Testis (tissue), 2 donors: ENCODE measurements at regions not wholly inside any gene's neighbourhood (a gene's known extent, or its start where the extent isn't known, plus 50 kb on each side); places are given as distances from the start of the nearest gene placed in this dataset.

Source experiments
- POLR2A ChIP-seq: fragments of 450-650 bp; IDR thresholded peaks from one replicate; pipeline ENCODE4 v1.6.1; 2017; ENCODE audit warnings: antibody characterized with exemption, mild to moderate bottlenecking, moderate library complexity
- TF ChIP-seq, protein P1 (sequence below), 3 experiments: fragments of 450-650 bp in 2 of 3; fragments of 200-600 bp in 1 of 3; sonication (generic) in 1 of 3; IDR thresholded peaks; one replicate each; pipeline ENCODE4 v1.5.1; 2016 to 2019; ENCODE audit warnings: antibody characterized with exemption in 3 of 3, mild to moderate bottlenecking in 2 of 3, moderate library complexity in 1 of 3

- TF ChIP-seq, protein P1, sequence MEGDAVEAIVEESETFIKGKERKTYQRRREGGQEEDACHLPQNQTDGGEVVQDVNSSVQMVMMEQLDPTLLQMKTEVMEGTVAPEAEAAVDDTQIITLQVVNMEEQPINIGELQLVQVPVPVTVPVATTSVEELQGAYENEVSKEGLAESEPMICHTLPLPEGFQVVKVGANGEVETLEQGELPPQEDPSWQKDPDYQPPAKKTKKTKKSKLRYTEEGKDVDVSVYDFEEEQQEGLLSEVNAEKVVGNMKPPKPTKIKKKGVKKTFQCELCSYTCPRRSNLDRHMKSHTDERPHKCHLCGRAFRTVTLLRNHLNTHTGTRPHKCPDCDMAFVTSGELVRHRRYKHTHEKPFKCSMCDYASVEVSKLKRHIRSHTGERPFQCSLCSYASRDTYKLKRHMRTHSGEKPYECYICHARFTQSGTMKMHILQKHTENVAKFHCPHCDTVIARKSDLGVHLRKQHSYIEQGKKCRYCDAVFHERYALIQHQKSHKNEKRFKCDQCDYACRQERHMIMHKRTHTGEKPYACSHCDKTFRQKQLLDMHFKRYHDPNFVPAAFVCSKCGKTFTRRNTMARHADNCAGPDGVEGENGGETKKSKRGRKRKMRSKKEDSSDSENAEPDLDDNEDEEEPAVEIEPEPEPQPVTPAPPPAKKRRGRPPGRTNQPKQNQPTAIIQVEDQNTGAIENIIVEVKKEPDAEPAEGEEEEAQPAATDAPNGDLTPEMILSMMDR (IDR thresholded peaks at IDR 0.05) = no peak
- no peak for TF ChIP-seq POLR2A
Observed at GRCh38 chr1:188949701-188950100, 1528.0 kb downstream of the BRINP3 start.
